ENCODE measurements at regions not wholly inside any gene's neighbourhood (a gene's known extent, or its start where the extent isn't known, plus 50 kb on each side); places are given as distances from the start of the nearest gene placed in this dataset.

DNA sequence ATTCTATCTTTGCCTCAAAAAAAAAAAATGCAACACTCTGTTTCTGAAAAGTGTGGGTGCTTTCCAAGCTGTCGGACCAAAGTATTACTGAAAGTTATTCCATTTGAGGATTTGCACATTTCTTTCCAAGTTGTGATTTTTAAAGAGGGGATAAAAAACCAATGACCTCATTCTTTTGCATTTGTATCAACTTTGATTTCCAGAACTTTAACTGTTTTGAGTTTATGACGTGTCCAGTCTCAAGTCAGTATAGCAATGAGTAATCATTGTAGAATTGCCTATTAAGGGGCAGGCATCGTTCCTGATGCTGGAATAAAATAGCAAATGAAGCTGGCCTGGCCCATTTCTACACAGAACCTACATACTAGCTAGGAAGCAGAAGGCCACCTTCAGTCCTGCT is 229.6 kb upstream of the RBFOX1 start:
- no peak for ATAC-seq (ENCODE audit: low read depth)
- DNase-seq (ENCODE audit: low spot score): no peak
- no peaks in the 10 kb centered on the region for H3K36me3 ChIP-seq (ENCODE audit: low read depth)
- TF ChIP-seq, protein P1, sequence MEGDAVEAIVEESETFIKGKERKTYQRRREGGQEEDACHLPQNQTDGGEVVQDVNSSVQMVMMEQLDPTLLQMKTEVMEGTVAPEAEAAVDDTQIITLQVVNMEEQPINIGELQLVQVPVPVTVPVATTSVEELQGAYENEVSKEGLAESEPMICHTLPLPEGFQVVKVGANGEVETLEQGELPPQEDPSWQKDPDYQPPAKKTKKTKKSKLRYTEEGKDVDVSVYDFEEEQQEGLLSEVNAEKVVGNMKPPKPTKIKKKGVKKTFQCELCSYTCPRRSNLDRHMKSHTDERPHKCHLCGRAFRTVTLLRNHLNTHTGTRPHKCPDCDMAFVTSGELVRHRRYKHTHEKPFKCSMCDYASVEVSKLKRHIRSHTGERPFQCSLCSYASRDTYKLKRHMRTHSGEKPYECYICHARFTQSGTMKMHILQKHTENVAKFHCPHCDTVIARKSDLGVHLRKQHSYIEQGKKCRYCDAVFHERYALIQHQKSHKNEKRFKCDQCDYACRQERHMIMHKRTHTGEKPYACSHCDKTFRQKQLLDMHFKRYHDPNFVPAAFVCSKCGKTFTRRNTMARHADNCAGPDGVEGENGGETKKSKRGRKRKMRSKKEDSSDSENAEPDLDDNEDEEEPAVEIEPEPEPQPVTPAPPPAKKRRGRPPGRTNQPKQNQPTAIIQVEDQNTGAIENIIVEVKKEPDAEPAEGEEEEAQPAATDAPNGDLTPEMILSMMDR (IDR thresholded peaks at IDR 0.05; ENCODE audit: poor library complexity, severe bottlenecking): no peak
- no peaks in the 10 kb centered on the region for H3K9me3 ChIP-seq (ENCODE audit: severe bottlenecking)
- H3K4me3 ChIP-seq (ENCODE audit: severe bottlenecking): no peak overlapping the region
- no peaks in the 10 kb centered on the region for H3K4me1 ChIP-seq (ENCODE audit: insufficient read depth, poor library complexity, severe bottlenecking)
- H3K27ac ChIP-seq (ENCODE audit: poor library complexity, severe bottlenecking): no peak overlapping the region
- no peaks in the 10 kb centered on the region for H3K27me3 ChIP-seq (ENCODE audit: insufficient read depth, poor library complexity, severe bottlenecking)

DNA sequence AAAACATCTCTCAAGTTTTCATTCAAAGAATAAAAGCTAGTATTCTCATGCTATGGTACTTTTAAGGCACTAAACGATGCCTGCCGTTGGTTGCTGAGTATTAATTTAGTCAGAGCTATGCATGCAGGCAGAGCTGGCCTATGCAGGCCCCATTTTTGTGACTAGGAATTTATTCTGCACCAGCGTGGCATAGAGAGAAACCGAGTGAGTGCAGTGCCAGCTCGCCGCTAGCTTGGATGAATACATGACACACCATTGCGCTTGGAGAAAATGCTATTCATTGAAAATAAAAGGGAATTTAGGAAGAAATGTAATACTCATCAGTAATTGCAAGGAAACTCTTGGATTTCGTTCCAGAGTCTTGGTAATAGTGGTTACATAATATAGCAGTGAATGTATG is 231.6 kb upstream of the RBFOX1 start:
- no peak for ATAC-seq (ENCODE audit: low read depth)
- no peak for DNase-seq (ENCODE audit: low spot score)
- H3K36me3 ChIP-seq (ENCODE audit: low read depth): no peaks in the 10 kb centered on the region
- H3K27me3 ChIP-seq (ENCODE audit: insufficient read depth, poor library complexity, severe bottlenecking): no peaks in the 10 kb centered on the region
- no peaks in the 10 kb centered on the region for H3K9me3 ChIP-seq (ENCODE audit: severe bottlenecking)
- TF ChIP-seq, protein P1 (IDR thresholded peaks at IDR 0.05; ENCODE audit: poor library complexity, severe bottlenecking): no peak
- no peak overlapping the region for H3K4me3 ChIP-seq (ENCODE audit: severe bottlenecking)
- no peak overlapping the region for H3K27ac ChIP-seq (ENCODE audit: poor library complexity, severe bottlenecking)
- H3K4me1 ChIP-seq (ENCODE audit: insufficient read depth, poor library complexity, severe bottlenecking): no peaks in the 10 kb centered on the region

DNA sequence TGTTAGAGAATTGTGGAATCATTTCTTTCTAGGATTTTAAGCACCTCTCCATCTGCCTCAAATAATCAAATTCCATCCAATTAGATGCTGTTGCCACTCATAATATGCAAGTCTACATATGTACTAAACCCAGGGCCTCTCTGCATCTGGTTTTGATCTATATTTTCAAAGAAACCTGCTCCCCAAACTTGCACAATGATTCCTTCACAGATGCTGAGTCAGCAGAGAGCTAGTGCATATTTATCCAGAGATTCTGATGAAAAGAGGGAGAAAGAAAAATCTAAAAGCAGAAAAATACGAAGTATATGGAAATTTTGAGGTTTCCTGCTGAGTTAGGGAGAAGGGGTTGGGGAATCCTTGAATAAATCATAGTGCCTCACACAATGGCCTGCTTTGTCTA is 235.1 kb upstream of the RBFOX1 start:
- DNase-seq (ENCODE audit: low spot score) (no peak), ATAC-seq (ENCODE audit: low read depth) (no peak)
- no peak overlapping the region for H3K27ac ChIP-seq (ENCODE audit: poor library complexity, severe bottlenecking)
- TF ChIP-seq, protein P1 (IDR thresholded peaks at IDR 0.05; ENCODE audit: poor library complexity, severe bottlenecking): no peak
- no peak overlapping the region for H3K4me3 ChIP-seq (ENCODE audit: severe bottlenecking)
- H3K36me3 ChIP-seq (ENCODE audit: low read depth): no peaks in the 10 kb centered on the region
- no peaks in the 10 kb centered on the region for H3K9me3 ChIP-seq (ENCODE audit: severe bottlenecking)
- H3K27me3 ChIP-seq (ENCODE audit: insufficient read depth, poor library complexity, severe bottlenecking): no peaks in the 10 kb centered on the region
- H3K4me1 ChIP-seq (ENCODE audit: insufficient read depth, poor library complexity, severe bottlenecking): no peaks in the 10 kb centered on the region

DNA sequence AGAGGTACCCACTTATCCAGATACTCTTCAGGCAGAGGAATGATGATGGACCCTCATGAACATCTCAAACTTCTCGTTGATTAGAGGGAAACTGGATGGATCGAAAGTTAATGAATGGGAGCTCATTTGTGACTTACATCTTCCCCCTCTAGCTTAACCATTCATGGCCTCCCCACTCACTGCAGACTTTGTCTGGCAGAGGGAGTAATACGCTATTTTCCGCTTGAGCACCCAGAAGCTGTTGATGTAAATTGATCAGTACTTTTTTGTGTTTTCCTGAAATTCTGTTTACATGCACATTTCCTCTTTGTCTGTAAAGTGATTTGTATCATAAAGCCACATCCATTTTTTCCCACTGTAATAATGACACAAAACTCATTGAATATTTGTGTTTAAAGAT is 239.1 kb upstream of the RBFOX1 start:
- H3K27me3 ChIP-seq (ENCODE audit: insufficient read depth, poor library complexity, severe bottlenecking): peaks cover 5% of the 10 kb centered on the region
- no peak for ATAC-seq (ENCODE audit: low read depth)

DNA sequence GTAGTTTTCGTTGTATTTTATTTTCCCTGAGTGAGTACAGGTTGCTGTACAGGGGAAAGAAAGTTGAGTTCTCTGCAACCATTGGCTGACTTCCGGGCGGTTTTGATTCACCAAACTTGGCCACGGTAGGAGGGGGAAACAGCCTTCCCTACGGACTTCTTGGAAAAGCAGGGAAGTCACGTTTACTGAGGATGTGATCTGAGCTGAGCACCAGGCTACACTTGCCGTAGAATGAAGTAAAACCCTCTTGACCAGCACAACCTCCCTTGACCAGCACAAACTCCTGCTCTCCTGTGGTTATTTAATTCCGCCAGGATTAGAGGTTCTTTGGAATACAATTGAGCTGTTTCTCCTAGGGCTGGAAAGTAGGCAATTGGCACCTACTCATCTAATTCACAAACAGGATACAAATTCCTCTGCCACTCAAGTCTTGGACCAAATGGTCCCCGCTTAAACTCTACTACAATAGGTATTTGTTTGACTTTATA is 242.0 kb upstream of the RBFOX1 start:
- no peak for ATAC-seq (ENCODE audit: low read depth)
- Histone ChIP-seq H3K27ac (ENCODE audit: poor library complexity, severe bottlenecking) (no peak overlapping the region), H3K4me3 (ENCODE audit: severe bottlenecking) (no peak overlapping the region), H3K9me3 (ENCODE audit: severe bottlenecking) (no peaks in the 10 kb centered on the region), H3K36me3 (ENCODE audit: low read depth) (no peaks in the 10 kb centered on the region), H3K4me1 (ENCODE audit: insufficient read depth, poor library complexity, severe bottlenecking) (no peaks in the 10 kb centered on the region), H3K27me3 (ENCODE audit: insufficient read depth, poor library complexity, severe bottlenecking) (peaks cover 5% of the 10 kb centered on the region)
- no peak for DNase-seq (ENCODE audit: low spot score)
- TF ChIP-seq, protein P1 (IDR thresholded peaks at IDR 0.05; ENCODE audit: poor library complexity, severe bottlenecking): no peak

More for the DNA sequence above, 239.1 kb upstream of the RBFOX1 start:
- H3K4me1 ChIP-seq (ENCODE audit: insufficient read depth, poor library complexity, severe bottlenecking): no peaks in the 10 kb centered on the region
- DNase-seq (ENCODE audit: low spot score): no peak
- no peaks in the 10 kb centered on the region for H3K9me3 ChIP-seq (ENCODE audit: severe bottlenecking)
- H3K27ac ChIP-seq (ENCODE audit: poor library complexity, severe bottlenecking): no peak overlapping the region
- no peak overlapping the region for H3K4me3 ChIP-seq (ENCODE audit: severe bottlenecking)
- no peaks in the 10 kb centered on the region for H3K36me3 ChIP-seq (ENCODE audit: low read depth)
- TF ChIP-seq, protein P1 (IDR thresholded peaks at IDR 0.05; ENCODE audit: poor library complexity, severe bottlenecking): no peak
